GM19328 (cell line): ENCODE measurements at regions not wholly inside any gene's neighbourhood (a gene's known extent, or its start where the extent isn't known, plus 50 kb on each side); places are given as distances from the start of the nearest gene placed in this dataset.
A peak's percentile ranks its signal among the peaks of the same experiment; 100 is the strongest.

Experiments used
- ATAC-seq: cut with Tn5 transposase; IDR thresholded peaks from one replicate; pipeline ENCODE4 v1.9.1; 2021; ENCODE audit warnings: mild to moderate bottlenecking, moderate library complexity; ENCODE audit not compliant: unreplicated experiment

GRCh38 chr7:116310141-116310540, 99.8 kb downstream of the TES start:
- no peak for ATAC-seq

- ATAC-seq: no peak
Measured at GRCh38 chr7:116311259-116311658, 100.9 kb downstream of the TES start.

- no peak for ATAC-seq
Measured at GRCh38 chr7:116311816-116312471, 101.6 kb downstream of the TES start.

- ATAC-seq: no peak
Measured at GRCh38 chr7:116315293-116315692, 105.0 kb downstream of the TES start.

GRCh38 chr7:116315803-116316202, 105.5 kb downstream of the TES start:
- peak; percentile 39 for ATAC-seq

- ATAC-seq: peak; percentile 88
Measured at GRCh38 chr7:116316838-116317628, 106.7 kb downstream of the TES start.

GRCh38 chr7:116317907-116318306, 107.6 kb downstream of the TES start:
- no peak for ATAC-seq

GRCh38 chr7:116322541-116322940, 112.2 kb downstream of the TES start:
- no peak for ATAC-seq

- ATAC-seq: no peak
Measured at GRCh38 chr7:116324582-116324981, 114.2 kb downstream of the TES start.

GRCh38 chr7:116325517-116325916, 115.2 kb downstream of the TES start:
- no peak for ATAC-seq

- no peak for ATAC-seq
Measured at GRCh38 chr7:116327135-116327534, 116.8 kb downstream of the TES start.

- ATAC-seq: no peak
Measured at GRCh38 chr7:116327752-116328151, 117.4 kb downstream of the TES start.

GRCh38 chr7:116328161-116328560, 117.8 kb downstream of the TES start:
- no peak for ATAC-seq

- no peak for ATAC-seq
Measured at GRCh38 chr7:116329686-116330503, 119.6 kb downstream of the TES start.

- no peak for ATAC-seq
Measured at GRCh38 chr7:116331020-116331419, 120.7 kb downstream of the TES start.

GRCh38 chr7:116332766-116333165, 122.4 kb downstream of the TES start:
- ATAC-seq: no peak

GRCh38 chr7:116334555-116334954, 124.2 kb downstream of the TES start:
- no peak for ATAC-seq

- ATAC-seq: no peak
Measured at GRCh38 chr7:116337018-116337417, 126.7 kb downstream of the TES start.

- no peak for ATAC-seq
Measured at GRCh38 chr7:116337800-116338199, 127.5 kb downstream of the TES start.

GRCh38 chr7:116339564-116339963, 129.2 kb downstream of the TES start:
- no peak for ATAC-seq

GRCh38 chr7:116340201-116340847, 130.0 kb downstream of the TES start:
- ATAC-seq: no peak
